ENCODE measurements at regions not wholly inside any gene's neighbourhood (a gene's known extent, or its start where the extent isn't known, plus 50 kb on each side); places are given as distances from the start of the nearest gene placed in this dataset.

DNA sequence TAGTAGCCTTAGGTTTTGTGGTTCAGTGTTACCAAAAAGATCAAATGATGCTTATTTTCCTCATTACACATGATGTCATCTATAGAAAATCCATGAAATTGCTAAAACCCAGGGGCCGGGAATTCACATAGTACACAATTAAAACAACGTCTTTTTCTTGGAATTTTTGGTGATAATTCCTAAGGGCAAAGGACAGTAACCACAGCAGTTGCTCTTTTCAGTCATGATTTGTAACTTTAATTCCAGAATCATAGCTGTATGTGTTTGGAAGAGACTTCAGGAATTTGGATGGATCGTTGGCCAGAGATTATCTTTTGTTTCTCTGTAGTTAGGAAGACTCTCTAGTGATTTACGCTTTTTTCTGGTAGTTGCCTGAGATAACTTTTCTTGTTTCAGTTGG, 748.7 kb downstream of the TLE4 start:
- in situ Hi-C loops (cut with MboI; ENCODE audit: low sequenced_read_pairs, unreplicated experiment) = no loop called here
- no peak for DNase-seq (ENCODE audit: low spot score)
- TF ChIP-seq, protein P1, sequence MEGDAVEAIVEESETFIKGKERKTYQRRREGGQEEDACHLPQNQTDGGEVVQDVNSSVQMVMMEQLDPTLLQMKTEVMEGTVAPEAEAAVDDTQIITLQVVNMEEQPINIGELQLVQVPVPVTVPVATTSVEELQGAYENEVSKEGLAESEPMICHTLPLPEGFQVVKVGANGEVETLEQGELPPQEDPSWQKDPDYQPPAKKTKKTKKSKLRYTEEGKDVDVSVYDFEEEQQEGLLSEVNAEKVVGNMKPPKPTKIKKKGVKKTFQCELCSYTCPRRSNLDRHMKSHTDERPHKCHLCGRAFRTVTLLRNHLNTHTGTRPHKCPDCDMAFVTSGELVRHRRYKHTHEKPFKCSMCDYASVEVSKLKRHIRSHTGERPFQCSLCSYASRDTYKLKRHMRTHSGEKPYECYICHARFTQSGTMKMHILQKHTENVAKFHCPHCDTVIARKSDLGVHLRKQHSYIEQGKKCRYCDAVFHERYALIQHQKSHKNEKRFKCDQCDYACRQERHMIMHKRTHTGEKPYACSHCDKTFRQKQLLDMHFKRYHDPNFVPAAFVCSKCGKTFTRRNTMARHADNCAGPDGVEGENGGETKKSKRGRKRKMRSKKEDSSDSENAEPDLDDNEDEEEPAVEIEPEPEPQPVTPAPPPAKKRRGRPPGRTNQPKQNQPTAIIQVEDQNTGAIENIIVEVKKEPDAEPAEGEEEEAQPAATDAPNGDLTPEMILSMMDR (IDR thresholded peaks at IDR 0.05; ENCODE audit: borderline replicate concordance, control extremely low read depth, extremely low read depth, insufficient read depth, missing control alignments) = no peak

DNA sequence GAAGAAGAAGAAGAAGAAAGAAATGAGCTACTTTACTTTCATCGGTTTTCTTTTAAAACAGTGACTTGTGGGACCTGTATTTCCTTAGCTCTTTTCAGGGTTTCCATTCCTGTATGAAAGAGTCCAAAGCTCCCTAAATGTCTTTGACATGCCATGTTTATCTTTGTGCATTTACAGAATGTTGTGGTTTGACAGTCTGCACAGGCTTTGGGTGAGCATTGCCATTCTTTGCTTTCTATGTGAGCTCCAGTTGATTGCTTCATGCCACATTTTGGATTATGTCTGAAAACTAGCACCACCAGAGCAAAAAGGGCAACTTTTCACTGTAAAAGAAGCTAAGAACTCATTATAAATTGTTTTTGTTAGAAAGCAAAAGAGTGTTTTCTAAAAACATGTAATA, 733.4 kb downstream of the TLE4 start:
- TF ChIP-seq, protein P1 (IDR thresholded peaks at IDR 0.05; ENCODE audit: borderline replicate concordance, control extremely low read depth, extremely low read depth, insufficient read depth, missing control alignments) = no peak
- DNase-seq (ENCODE audit: low spot score) = no peak
- in situ Hi-C loops (cut with MboI; ENCODE audit: low sequenced_read_pairs, unreplicated experiment) = no loop called here

DNA sequence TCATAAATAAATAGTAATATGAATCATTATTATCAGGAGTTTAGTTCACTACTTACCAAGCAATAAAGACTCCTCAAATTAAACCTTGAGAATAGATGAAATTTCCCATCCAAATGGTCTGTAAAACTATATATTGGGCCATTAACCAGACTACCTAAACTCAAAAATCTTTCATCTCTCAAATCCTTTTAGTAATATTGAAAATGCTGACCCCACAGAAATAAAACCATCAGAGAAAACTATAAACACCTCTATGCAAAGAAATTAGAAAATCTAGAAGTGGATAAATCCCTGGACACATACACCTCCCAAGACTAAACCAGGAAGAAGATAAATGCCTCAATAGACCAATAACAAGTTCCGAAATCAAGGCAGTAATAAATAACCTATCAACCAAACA, 723.2 kb downstream of the TLE4 start:
- DNase-seq (ENCODE audit: low spot score) = no peak
- TF ChIP-seq, protein P1 (IDR thresholded peaks at IDR 0.05; ENCODE audit: borderline replicate concordance, control extremely low read depth, extremely low read depth, insufficient read depth, missing control alignments) = no peak
- in situ Hi-C loops (cut with MboI; ENCODE audit: low sequenced_read_pairs, unreplicated experiment) = no loop called here

DNA sequence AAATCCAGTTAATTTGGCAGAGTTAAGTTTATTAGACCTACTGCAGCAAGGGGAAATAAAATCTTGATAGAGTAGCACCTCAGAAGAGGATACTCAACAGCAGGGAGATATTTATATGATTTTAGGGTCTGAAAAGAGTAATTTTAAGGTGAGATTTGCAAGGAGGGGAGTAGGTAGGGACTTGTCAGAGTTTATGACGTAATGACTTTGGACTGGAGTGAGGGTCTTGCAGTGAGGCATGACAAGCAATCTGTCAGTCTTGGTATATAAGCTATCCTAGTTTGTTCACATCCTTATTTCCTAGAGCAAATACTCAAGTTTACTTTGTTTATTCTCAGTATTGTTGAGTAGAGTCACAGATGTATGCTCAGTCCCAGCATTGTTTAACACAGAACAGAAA, 722.6 kb downstream of the TLE4 start:
- no peak for DNase-seq (ENCODE audit: low spot score)
- TF ChIP-seq, protein P1 (IDR thresholded peaks at IDR 0.05; ENCODE audit: borderline replicate concordance, control extremely low read depth, extremely low read depth, insufficient read depth, missing control alignments) = no peak
- in situ Hi-C loops (cut with MboI; ENCODE audit: low sequenced_read_pairs, unreplicated experiment) = no loop called here

- in situ Hi-C loops (cut with MboI; ENCODE audit: low sequenced_read_pairs, unreplicated experiment) = no loop called here
- TF ChIP-seq, protein P1 (IDR thresholded peaks at IDR 0.05; ENCODE audit: borderline replicate concordance, control extremely low read depth, extremely low read depth, insufficient read depth, missing control alignments) = no peak
- DNase-seq (ENCODE audit: low spot score) = no peak
Measured at GRCh38 chr9:80292231-80292630, 720.5 kb downstream of the TLE4 start.

DNA sequence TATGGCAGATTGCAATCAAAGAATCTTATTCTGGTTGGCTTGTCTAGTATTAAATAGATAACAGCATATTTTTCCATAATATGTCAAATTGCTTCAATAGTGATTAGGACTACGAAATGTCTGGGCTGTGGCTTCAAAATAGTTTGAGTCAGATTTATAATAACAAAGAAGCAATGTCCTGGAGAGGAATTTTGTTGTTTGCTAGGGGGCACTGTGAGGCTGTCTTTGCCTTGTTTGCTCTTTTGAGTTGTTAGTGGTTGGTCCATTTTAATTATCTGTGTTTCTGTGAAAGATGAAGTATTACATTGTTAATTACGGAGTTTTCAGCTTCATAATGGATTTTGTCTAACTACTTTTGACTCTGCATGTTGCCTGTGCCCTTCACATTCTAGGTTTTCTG, 713.6 kb downstream of the TLE4 start:
- DNase-seq (ENCODE audit: low spot score) = no peak
- in situ Hi-C loops (cut with MboI; ENCODE audit: low sequenced_read_pairs, unreplicated experiment) = no loop called here
- TF ChIP-seq, protein P1 (IDR thresholded peaks at IDR 0.05; ENCODE audit: borderline replicate concordance, control extremely low read depth, extremely low read depth, insufficient read depth, missing control alignments) = no peak

GRCh38 chr9:80282766-80283165, 711.0 kb downstream of the TLE4 start:
- TF ChIP-seq, protein P1 (IDR thresholded peaks at IDR 0.05; ENCODE audit: borderline replicate concordance, control extremely low read depth, extremely low read depth, insufficient read depth, missing control alignments) = no peak
- in situ Hi-C loops (cut with MboI; ENCODE audit: low sequenced_read_pairs, unreplicated experiment) = no loop called here
- DNase-seq (ENCODE audit: low spot score) = no peak

All from GM13976 (cell line).